CD14-positive monocyte (primary cell): ENCODE measurements at regions not wholly inside any gene's neighbourhood (a gene's known extent, or its start where the extent isn't known, plus 50 kb on each side); places are given as distances from the start of the nearest gene placed in this dataset.

Experiments used
- DNase-seq, 3 donors: peaks; one replicate each; pipeline ENCODE4 v3.0.0-alpha.2; 2011 to 2022
- H2AFZ ChIP-seq: 2 replicates; pipeline ENCODE4 v1.6.0; 2012; ENCODE audit warnings: mild to moderate bottlenecking, low read depth, low read length, inconsistent platforms; ENCODE audit not compliant: insufficient read depth, poor library complexity, severe bottlenecking
- H3K27ac ChIP-seq, 2 donors: 1 replicate in 1 of 2; 2 replicates in 1 of 2; pipeline ENCODE4 v1.5.1; 2012 to 2013; ENCODE audit warnings: low read length in 2 of 2, control low read depth in 1 of 2, inconsistent platforms in 1 of 2, low read depth in 1 of 2, mild to moderate bottlenecking in 1 of 2
- H3K27me3 ChIP-seq, 2 donors: one replicate each; pipeline versions ENCODE4 v1.6.0 to v1.6.1; 2011 to 2013; ENCODE audit warnings: low read length in 2 of 2; ENCODE audit not compliant: control insufficient read depth in 2 of 2, insufficient read depth in 2 of 2
- H3K36me3 ChIP-seq, 2 donors: replicated peaks in 1 of 2; 1 replicate in 1 of 2; 2 replicates in 1 of 2; pipeline versions ENCODE4 v1.5.1 to v1.6.1; 2012 to 2013; ENCODE audit warnings: low read length in 2 of 2, control low read depth in 1 of 2, inconsistent platforms in 1 of 2, mild to moderate bottlenecking in 1 of 2; ENCODE audit not compliant: insufficient read depth in 2 of 2, control insufficient read depth in 1 of 2
- H3K4me1 ChIP-seq, 2 donors: 1 replicate in 1 of 2; 2 replicates in 1 of 2; pipeline versions ENCODE4 v1.5.1 to v1.6.1; 2012 to 2013; ENCODE audit warnings: low read length in 2 of 2, control low read depth in 1 of 2, inconsistent platforms in 1 of 2, mild to moderate bottlenecking in 1 of 2, moderate library complexity in 1 of 2; ENCODE audit not compliant: insufficient read depth in 2 of 2, control insufficient read depth in 1 of 2
- H3K4me2 ChIP-seq: replicated peaks from 2 replicates; pipeline ENCODE3; 2012; ENCODE audit warnings: low read length, moderate library complexity, mild to moderate bottlenecking; ENCODE audit not compliant: poor library complexity, severe bottlenecking; ENCODE audit errors: extremely low read depth
- H3K4me3 ChIP-seq, 3 experiments: fragments of 200-600 bp in 1 of 3; sonication (generic) in 1 of 3; replicated peaks in 1 of 3; 1 replicate in 2 of 3; 2 replicates in 1 of 3; pipeline ENCODE4 v1.5.1; 2011 to 2013; ENCODE audit warnings: low read length in 3 of 3, mild to moderate bottlenecking in 3 of 3, control low read depth in 2 of 3, low read depth in 2 of 3, inconsistent platforms in 1 of 3, moderate library complexity in 1 of 3
- H3K79me2 ChIP-seq: 2 replicates; pipeline ENCODE4 v1.6.0; 2012; ENCODE audit warnings: mild to moderate bottlenecking, control low read depth, inconsistent platforms, low read length, moderate library complexity; ENCODE audit not compliant: insufficient read depth
- H3K9ac ChIP-seq: 2 replicates; pipeline ENCODE4 v1.6.0; 2017; ENCODE audit warnings: low read length, mild to moderate bottlenecking; ENCODE audit not compliant: insufficient read depth, poor library complexity, severe bottlenecking
- H3K9me3 ChIP-seq, 2 donors: replicated peaks in 1 of 2; 1 replicate in 1 of 2; 2 replicates in 1 of 2; pipeline versions ENCODE4 v1.5.1 to v1.6.1; 2012 to 2013; ENCODE audit warnings: low read length in 2 of 2, control low read depth in 1 of 2; ENCODE audit not compliant: control insufficient read depth in 1 of 2, insufficient read depth in 1 of 2
- H4K20me1 ChIP-seq: 2 replicates; pipeline ENCODE4 v1.6.0; 2012; ENCODE audit warnings: mild to moderate bottlenecking, low read length, control low read depth, moderate library complexity; ENCODE audit not compliant: insufficient read depth
- H3K27ac Mint-ChIP-seq, 7 donors: one replicate each; pipeline ENCODE4 v1.8.0; 2020; ENCODE audit warnings: mild to moderate bottlenecking in 7 of 7, mixed read lengths in 7 of 7, moderate library complexity in 6 of 7, inconsistent platforms in 2 of 7
- H3K27me3 Mint-ChIP-seq, 3 donors: one replicate each; pipeline ENCODE4 v1.8.0; 2021 to 2022; ENCODE audit warnings: low read depth in 3 of 3, mild to moderate bottlenecking in 3 of 3, mixed read lengths in 3 of 3, moderate library complexity in 3 of 3, inconsistent platforms in 1 of 3
- H3K36me3 Mint-ChIP-seq, 2 donors: one replicate each; pipeline ENCODE4 v1.8.0; 2020; ENCODE audit warnings: mixed read lengths in 2 of 2, inconsistent platforms in 1 of 2, mild to moderate bottlenecking in 1 of 2
- H3K4me1 Mint-ChIP-seq: one replicate; pipeline ENCODE4 v1.8.0; 2020; ENCODE audit warnings: mild to moderate bottlenecking, mixed read lengths
- H3K4me3 Mint-ChIP-seq, 2 donors: one replicate each; pipeline ENCODE4 v1.8.0; 2020; ENCODE audit warnings: mild to moderate bottlenecking in 2 of 2, mixed read lengths in 2 of 2, moderate library complexity in 1 of 2
- H3K9me3 Mint-ChIP-seq, 7 donors: one replicate each; pipeline ENCODE4 v1.8.0; 2020 to 2022; ENCODE audit warnings: mixed read lengths in 7 of 7, mild to moderate bottlenecking in 6 of 7, moderate library complexity in 6 of 7, inconsistent platforms in 2 of 7
- CTCF ChIP-seq: fragments of 200-600 bp; IDR thresholded peaks from one replicate; pipeline ENCODE4 v1.8.0; 2022; ENCODE audit warnings: antibody characterized with exemption, mild to moderate bottlenecking
- WGBS: methylation state at CpG from one replicate; pipeline ENCODE4 v1.1.5; 2013; ENCODE audit warnings: missing lambda C conversion rate; ENCODE audit not compliant: insufficient coverage; 5-methylcytosine and 5-hydroxymethylcytosine counted together
- intact Hi-C, 2 donors: fragments of 100-400 bp; cut with micrococcal nuclease; formaldehyde crosslinking; loops; one replicate each; pipeline versions ENCODE4 v1.15.0 to v1.15.1; 2023

- no peak overlapping the region for H3K4me2 ChIP-seq
- H3K27me3 ChIP-seq, result no peaks in the 10 kb centered on the region
- Mint-ChIP-seq H3K36me3 (no peaks in the 10 kb centered on the region), H3K4me1 (no peaks in the 10 kb centered on the region), H3K27me3 (peaks cover 0 to 2% (median 0%) of the 10 kb centered on the region in 3 donors), H3K9me3 (peaks cover 0 to 6% (median 1%) of the 10 kb centered on the region in 7 donors), H3K4me3 (no peak overlapping the region), H3K27ac (no peak overlapping the region)
- no peaks in the 10 kb centered on the region for H3K36me3 ChIP-seq
- H3K4me3 ChIP-seq, result no peak overlapping the region
- H3K9me3 ChIP-seq, result no peaks in the 10 kb centered on the region
- no peaks in the 10 kb centered on the region for H3K4me1 ChIP-seq
- no peak for DNase-seq
- intact Hi-C loops, result no loop called here
- no peak overlapping the region for H2AFZ ChIP-seq
- H3K9ac ChIP-seq, result no peak overlapping the region
- no peaks in the 10 kb centered on the region for H3K79me2 ChIP-seq
- H3K27ac ChIP-seq, result no peak overlapping the region
- H4K20me1 ChIP-seq, result no peaks in the 10 kb centered on the region
- TF ChIP-seq CTCF, result no peak
Observed at GRCh38 chr6:48814957-48815356, 648.1 kb downstream of the MMUT start.

- no peaks in the 10 kb centered on the region for H3K36me3 ChIP-seq
- H3K4me2 ChIP-seq, result no peak overlapping the region
- no peak overlapping the region for H3K9ac ChIP-seq
- H3K4me3 Mint-ChIP-seq, result no peak overlapping the region
- no peaks in the 10 kb centered on the region for H3K4me1 ChIP-seq
- no peak overlapping the region for H3K27ac ChIP-seq
- peaks cover 0 to 3% (median 0%) of the 10 kb centered on the region in 7 donors for H3K9me3 Mint-ChIP-seq
- no peaks in the 10 kb centered on the region for H4K20me1 ChIP-seq
- intact Hi-C loops, result no loop called here
- H3K27me3 ChIP-seq, result no peaks in the 10 kb centered on the region
- no peak overlapping the region for H3K27ac Mint-ChIP-seq
- no peaks in the 10 kb centered on the region for H3K79me2 ChIP-seq
- H3K4me1 Mint-ChIP-seq, result no peaks in the 10 kb centered on the region
- DNase-seq, result no peak
- no peaks in the 10 kb centered on the region for H3K9me3 ChIP-seq
- no peak for TF ChIP-seq CTCF
- no peak overlapping the region for H2AFZ ChIP-seq
- no peaks in the 10 kb centered on the region for H3K36me3 Mint-ChIP-seq
- WGBS, result 57% methylated on average over 1 of the region's 3 CpGs
- H3K27me3 Mint-ChIP-seq, result peaks cover 0 to 2% (median 0%) of the 10 kb centered on the region in 3 donors
- H3K4me3 ChIP-seq, result no peak overlapping the region
Observed at GRCh38 chr6:48813836-48814235, 649.2 kb downstream of the MMUT start.
